ENCODE measurements at regions not wholly inside any gene's neighbourhood (a gene's known extent, or its start where the extent isn't known, plus 50 kb on each side); places are given as distances from the start of the nearest gene placed in this dataset.

DNA sequence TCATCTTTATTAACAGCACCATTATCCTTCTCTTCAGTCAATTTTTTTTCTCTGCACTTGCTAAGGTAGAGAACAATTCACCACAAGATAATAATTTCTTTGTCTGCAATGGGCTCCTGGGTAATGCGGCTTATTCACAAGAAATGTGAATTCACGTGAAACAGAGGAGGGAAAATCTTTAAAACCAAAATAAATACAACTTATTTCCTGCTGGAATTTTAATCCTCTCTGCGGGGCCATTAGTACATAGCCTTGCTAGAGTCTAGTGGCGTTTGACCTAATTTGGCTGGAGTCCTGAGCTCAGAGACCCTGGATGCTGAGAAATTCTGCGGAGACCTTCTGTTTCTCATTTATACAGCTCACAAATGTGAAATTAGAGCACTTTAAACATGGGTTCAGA lies 319.3 kb upstream of the MMADHC start:
- no peak overlapping the region for H3K4me3 ChIP-seq
- H3K27me3 ChIP-seq (ENCODE audit: low read depth) = no peaks in the 10 kb centered on the region
- intact Hi-C loops (cut with micrococcal nuclease) = no loop called here
- DNase-seq = no peak
- H3K27ac ChIP-seq (replicated peaks) = no peak overlapping the region
- peaks cover 11% of the 10 kb centered on the region for H3K9me3 ChIP-seq (replicated peaks)
- no peaks in the 10 kb centered on the region for H3K4me1 ChIP-seq
- H3K36me3 ChIP-seq = no peaks in the 10 kb centered on the region
- TF ChIP-seq, protein P1, sequence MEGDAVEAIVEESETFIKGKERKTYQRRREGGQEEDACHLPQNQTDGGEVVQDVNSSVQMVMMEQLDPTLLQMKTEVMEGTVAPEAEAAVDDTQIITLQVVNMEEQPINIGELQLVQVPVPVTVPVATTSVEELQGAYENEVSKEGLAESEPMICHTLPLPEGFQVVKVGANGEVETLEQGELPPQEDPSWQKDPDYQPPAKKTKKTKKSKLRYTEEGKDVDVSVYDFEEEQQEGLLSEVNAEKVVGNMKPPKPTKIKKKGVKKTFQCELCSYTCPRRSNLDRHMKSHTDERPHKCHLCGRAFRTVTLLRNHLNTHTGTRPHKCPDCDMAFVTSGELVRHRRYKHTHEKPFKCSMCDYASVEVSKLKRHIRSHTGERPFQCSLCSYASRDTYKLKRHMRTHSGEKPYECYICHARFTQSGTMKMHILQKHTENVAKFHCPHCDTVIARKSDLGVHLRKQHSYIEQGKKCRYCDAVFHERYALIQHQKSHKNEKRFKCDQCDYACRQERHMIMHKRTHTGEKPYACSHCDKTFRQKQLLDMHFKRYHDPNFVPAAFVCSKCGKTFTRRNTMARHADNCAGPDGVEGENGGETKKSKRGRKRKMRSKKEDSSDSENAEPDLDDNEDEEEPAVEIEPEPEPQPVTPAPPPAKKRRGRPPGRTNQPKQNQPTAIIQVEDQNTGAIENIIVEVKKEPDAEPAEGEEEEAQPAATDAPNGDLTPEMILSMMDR (IDR thresholded peaks at IDR 0.05; ENCODE audit: borderline replicate concordance) = no peak

DNA sequence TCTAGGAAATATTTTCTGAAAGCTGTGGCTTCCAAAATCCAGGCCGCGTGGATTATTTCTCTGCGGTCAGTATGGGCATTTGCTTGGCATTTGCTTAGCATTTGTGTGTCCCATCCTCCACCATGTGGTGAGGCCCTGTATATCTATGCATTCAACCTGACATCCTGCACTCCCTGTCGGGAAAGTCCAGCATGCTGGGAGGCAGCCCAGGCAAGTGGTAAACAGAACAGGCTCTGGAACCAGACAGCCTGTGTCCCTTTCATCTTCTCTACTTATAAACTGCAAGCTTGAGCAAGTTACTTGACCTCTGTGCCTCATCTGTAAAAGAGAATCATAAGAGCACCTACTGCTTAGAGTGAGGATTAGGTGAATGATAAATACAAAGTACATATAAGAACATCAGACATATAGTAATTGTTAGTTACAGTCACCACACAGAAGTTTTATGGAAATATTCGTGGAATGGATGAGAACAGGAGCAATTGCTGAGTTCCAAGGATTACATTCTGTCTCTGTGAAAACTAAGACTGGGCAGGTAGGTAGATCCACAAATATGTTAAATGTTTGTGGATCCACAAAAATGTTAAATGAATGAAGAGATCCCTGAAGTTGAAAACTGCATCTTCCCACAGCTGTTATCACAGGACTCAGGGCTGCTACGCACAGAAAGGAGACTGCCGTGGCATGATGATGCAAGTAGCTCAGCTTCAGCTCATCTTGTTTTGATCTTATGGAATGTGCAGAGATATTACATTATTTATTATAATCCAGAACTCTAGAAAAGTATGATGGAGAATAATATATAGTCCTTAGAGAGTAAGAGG lies 317.0 kb upstream of the MMADHC start:
- intact Hi-C loops (cut with micrococcal nuclease) = no loop called here
- Histone ChIP-seq H3K9me3 (replicated peaks) (no peaks in the 10 kb centered on the region), H3K36me3 (no peaks in the 10 kb centered on the region), H3K4me1 (no peaks in the 10 kb centered on the region), H3K4me3 (no peak overlapping the region), H3K27me3 (ENCODE audit: low read depth) (no peaks in the 10 kb centered on the region), H3K27ac (replicated peaks) (no peak overlapping the region)
- TF ChIP-seq, protein P1 (IDR thresholded peaks at IDR 0.05; ENCODE audit: borderline replicate concordance) = no peak
- DNase-seq = no peak

DNA sequence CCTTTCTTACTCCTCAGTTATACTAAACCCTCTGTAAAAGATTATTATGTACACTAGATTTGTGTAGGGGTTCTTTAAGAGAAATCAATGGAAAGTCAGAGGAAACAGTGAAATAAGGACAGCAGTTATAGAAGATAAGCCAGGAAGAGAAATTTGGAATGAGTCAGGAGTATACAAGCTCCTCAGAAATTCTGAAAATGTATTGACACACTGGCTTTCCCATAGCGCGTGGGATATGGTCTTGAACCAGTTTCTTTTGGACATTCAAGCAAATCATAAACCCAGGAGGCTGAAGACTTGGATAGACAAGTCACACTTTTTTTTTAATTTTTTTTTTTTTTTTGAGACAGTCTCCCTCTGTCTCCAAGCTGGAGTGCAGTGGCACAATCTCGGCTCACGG lies 316.1 kb upstream of the MMADHC start:
- DNase-seq = no peak
- Histone ChIP-seq H3K36me3 (no peaks in the 10 kb centered on the region), H3K27me3 (ENCODE audit: low read depth) (no peaks in the 10 kb centered on the region), H3K9me3 (replicated peaks) (no peaks in the 10 kb centered on the region), H3K27ac (replicated peaks) (no peak overlapping the region), H3K4me1 (no peaks in the 10 kb centered on the region), H3K4me3 (no peak overlapping the region)
- intact Hi-C loops (cut with micrococcal nuclease) = no loop called here
- TF ChIP-seq, protein P1 (IDR thresholded peaks at IDR 0.05; ENCODE audit: borderline replicate concordance) = no peak

DNA sequence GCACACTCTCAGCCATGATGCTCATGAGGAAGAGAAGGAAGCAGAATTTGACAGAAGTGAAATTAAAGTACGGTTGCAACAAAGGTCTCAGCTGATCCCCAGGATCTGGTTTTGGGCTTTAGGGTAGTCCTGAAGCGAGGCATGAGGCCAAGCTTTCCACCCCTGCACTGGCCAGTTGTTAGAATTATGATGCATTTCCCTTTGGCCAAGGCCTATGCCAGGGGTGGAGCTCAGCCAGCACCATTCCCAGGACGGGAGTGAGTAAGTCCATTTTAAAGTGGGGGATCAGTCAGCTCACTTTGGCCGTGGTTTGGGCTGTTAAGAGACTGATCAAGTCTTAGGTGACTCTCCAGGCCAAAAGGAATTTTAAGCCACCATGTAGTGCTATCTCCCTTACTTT lies 314.5 kb upstream of the MMADHC start:
- Histone ChIP-seq H3K27me3 (ENCODE audit: low read depth) (no peaks in the 10 kb centered on the region), H3K4me3 (no peak overlapping the region), H3K36me3 (no peaks in the 10 kb centered on the region), H3K27ac (replicated peaks) (no peak overlapping the region), H3K4me1 (no peaks in the 10 kb centered on the region), H3K9me3 (replicated peaks) (no peaks in the 10 kb centered on the region)
- TF ChIP-seq, protein P1 (IDR thresholded peaks at IDR 0.05; ENCODE audit: borderline replicate concordance) = no peak
- DNase-seq = no peak
- intact Hi-C loops (cut with micrococcal nuclease) = no loop called here

DNA sequence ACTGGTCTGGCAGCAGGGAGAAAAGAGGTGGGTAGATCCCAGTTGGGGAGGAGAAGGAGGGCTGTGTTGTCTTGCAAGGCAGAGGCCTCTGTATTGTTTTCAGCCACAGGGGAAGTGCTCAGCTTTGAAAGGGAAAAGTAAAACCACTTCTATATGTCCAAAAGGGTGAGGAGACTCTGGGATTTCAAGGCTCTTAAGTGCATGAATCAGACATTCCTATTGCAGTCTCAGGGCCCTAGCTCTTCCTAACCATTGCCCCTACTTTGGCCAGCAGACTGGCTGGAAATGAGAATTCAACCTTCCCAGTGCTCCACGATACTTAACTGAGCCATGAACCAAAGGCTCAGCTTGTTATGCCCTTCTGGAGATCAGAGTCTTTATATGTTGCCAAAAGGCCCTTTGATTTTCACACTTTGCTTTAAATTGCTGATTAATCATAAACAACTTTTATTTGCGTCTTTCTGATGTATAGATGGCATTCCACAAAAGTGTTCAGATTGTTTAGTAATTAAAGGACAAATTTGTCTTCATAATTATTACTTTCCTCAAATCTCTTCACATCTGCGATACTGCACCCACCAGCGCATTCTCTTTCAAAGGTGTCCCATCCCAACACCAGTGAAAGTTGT lies 313.8 kb upstream of the MMADHC start:
- no peaks in the 10 kb centered on the region for H3K27me3 ChIP-seq (ENCODE audit: low read depth)
- H3K36me3 ChIP-seq = no peaks in the 10 kb centered on the region
- no peak overlapping the region for H3K4me3 ChIP-seq
- intact Hi-C loops (cut with micrococcal nuclease) = no loop called here
- no peak for DNase-seq
- TF ChIP-seq, protein P1 (IDR thresholded peaks at IDR 0.05; ENCODE audit: borderline replicate concordance) = no peak
- H3K27ac ChIP-seq (replicated peaks) = no peak overlapping the region
- no peaks in the 10 kb centered on the region for H3K4me1 ChIP-seq
- H3K9me3 ChIP-seq (replicated peaks) = no peaks in the 10 kb centered on the region
